Nucleus accumbens (tissue), 56 donors: ENCODE measurements at regions not wholly inside any gene's neighbourhood (a gene's known extent, or its start where the extent isn't known, plus 50 kb on each side); places are given as distances from the start of the nearest gene placed in this dataset.
A peak's percentile ranks its signal among the peaks of the same experiment; 100 is the strongest.

ENCODE experiments used
- DNase-seq, 56 donors: peaks; one replicate each; lab custom pipeline; 2025; lab: John Stamatoyannopoulos, UW

GRCh38 chr4:181416966-181417365 is 826.2 kb upstream of the TENM3 start:
- DNase-seq = no peak

DNA sequence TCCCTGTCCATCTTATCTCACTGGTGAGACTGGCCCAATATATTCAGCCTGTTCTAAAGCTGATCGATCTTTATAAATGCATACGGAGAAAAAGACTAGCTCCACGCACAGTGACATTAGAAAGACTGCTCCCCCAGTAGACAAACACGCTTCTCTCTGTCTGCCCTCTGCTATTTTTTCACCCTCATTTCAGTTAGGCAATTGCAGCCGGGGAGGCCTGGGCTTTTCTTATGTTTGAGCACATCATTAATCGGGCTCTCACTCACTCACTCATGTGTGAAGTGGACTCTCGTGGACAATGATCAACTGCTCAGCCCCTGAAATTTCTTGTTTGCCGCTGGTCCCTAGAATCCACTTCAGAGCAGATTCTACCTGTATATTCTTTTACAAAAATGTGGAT is 824.7 kb upstream of the TENM3 start:
- no peak for DNase-seq

DNA sequence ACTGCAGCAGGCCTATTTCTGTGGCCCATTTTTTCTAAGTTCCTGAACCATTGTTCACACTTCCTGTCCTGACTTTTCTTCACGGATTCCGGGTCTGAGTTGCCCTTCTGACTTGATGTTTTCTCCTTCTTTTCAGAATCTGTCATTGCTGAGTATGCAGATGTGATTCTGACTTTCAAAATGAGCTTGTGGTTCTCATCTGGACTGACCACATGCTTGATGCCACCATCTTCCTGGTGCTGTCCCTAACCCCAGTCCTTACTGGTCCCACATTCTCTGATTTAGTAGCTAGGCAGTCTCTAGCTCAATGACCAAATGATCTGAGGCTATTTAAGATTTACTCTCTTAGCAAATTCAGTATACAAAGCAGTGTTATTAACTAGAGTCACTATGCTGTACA is 822.3 kb upstream of the TENM3 start:
- no peak for DNase-seq

- no peak for DNase-seq
Observed at GRCh38 chr4:181424362-181425016, 818.7 kb upstream of the TENM3 start.

DNA sequence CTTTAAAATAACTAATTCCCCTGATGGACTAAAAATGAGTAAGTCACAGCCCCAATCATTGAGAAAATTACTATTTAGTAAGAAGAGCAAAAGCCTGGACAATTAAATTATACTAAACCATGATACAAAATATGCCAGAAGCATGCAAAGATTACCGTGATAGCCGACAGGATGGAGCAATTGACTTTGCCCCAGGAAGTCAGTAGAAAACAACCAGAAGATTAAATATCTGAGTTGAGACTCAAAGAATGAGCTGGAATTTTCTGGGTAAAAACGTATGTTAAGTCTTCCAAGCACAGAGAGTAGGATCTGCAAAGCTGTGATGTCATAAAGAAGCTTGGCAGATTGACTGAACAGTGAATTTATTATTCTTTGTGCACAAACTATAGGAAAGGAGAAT is 816.1 kb upstream of the TENM3 start:
- no peak for DNase-seq

DNA sequence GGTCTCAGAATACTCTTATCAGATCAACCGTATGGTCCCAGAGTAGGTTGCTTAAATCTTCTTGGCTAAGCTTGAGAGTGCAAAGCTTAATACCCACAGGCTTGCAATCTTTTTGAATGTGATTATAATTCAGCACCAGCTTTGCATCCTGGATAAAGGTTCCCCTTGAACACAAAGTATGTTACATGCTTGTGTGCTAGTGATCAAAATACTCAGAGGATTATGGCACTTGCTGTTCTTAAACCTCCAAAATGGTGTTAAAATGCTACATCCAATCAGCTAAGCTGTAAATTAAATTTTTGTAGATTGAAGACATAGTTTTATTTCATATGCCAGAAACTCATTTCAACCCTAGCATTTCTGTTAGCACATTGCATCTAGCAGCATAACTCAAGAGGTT is 812.2 kb upstream of the TENM3 start:
- no peak for DNase-seq

DNA sequence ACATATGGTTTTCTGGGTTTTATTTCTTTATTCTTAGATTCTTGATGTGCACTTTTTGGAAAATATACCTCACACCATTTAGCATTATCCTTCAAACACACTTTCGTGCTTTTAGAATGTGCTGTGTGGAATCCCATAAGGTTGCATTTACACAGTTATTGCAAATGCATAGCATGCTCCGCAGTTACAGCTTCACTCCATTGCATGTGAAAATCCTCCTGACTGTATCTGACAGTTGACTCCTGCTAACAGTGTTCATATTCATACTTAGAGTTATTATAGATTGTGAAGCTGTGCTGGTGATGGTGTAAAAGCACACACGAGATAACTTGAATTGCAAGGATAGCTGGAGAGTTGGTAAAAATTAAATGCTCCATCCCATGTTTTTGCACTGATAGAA is 811.5 kb upstream of the TENM3 start:
- no peak for DNase-seq

DNA sequence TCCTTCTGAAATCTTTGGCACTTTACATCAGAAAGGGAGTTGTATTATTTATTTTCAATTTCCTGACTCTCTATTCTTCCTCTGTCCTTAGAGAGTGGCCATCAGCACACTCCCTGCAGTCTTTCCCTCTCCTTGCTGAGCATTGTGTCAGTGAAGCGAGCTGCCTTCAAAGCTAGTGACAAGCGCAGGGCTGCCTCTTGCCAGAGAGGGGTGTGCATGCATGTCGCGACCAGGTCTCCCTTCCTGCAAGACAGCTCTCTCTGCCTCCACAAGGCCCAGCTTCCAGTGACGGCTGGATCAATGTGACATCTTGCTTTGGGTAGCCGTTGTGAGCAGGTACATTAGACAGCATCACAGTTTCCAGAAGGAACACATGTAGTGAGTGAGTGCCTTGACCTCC is 810.9 kb upstream of the TENM3 start:
- no peak for DNase-seq

- DNase-seq = no peak
Observed at GRCh38 chr4:181437895-181438294, 805.3 kb upstream of the TENM3 start.

- DNase-seq = no peak
Observed at GRCh38 chr4:181438641-181439040, 804.6 kb upstream of the TENM3 start.

DNA sequence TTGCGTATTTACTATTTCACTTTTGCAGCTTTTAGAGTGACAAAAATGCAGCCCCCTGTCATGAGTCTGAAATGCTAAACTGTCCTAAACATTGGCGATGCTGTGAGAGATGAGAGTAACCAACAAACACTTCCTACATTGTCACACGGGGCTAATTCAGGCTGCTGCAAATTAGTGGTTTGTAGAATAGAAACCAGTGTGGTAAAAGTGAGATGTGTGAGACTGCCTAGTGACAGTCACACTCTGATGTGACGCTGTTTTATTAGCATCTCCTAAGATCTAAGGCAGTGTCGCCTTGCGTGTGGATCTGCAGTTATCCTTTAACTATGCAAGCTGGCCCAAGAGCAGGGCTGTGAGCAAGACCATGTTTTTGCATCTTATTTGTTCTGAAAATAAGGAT is 800.2 kb upstream of the TENM3 start:
- DNase-seq = no peak

DNA sequence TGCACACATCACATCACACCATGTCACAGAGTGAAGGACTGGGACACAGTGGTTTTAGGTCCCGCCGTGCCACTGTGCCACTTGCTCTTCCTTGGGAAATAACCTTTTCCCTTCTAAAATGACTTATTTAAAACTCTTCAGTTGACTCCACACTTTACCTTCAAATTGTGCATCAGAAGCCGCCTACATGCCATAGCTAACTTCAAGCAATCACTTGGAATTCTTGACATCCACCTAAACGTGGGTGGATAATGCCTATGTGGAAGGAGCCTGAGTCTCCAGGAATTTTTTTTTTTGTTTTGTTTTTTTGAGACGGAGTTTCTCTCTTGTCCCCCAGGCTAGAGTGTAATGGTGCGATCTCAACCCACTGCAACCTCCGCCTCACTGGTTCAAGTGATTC is 777.4 kb upstream of the TENM3 start:
- peak in 4 of 56 donors; percentile 2 to 7 (median 4) for DNase-seq

GRCh38 chr4:181468451-181468850 is 774.8 kb upstream of the TENM3 start:
- no peak for DNase-seq

DNA sequence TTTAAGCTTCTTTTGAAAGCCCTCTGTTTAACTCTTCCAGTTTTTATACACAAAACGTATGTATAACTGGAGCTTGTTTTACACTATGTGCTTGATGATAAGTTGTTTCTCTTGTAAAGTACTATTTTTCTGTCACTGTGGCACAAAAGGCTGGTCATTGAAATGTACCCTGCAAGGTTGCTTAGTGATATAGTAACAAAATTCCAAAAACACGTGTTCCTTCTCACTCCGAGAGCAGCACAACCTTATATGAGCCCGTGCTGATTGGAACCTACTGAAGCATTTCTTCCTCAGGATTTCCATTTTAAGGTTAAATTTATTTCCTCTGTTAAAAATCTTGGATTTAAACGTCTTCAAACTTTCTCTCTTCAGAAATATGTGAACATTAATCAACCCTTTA is 772.9 kb upstream of the TENM3 start:
- no peak for DNase-seq

GRCh38 chr4:181475359-181475758 is 767.8 kb upstream of the TENM3 start:
- DNase-seq = no peak

DNA sequence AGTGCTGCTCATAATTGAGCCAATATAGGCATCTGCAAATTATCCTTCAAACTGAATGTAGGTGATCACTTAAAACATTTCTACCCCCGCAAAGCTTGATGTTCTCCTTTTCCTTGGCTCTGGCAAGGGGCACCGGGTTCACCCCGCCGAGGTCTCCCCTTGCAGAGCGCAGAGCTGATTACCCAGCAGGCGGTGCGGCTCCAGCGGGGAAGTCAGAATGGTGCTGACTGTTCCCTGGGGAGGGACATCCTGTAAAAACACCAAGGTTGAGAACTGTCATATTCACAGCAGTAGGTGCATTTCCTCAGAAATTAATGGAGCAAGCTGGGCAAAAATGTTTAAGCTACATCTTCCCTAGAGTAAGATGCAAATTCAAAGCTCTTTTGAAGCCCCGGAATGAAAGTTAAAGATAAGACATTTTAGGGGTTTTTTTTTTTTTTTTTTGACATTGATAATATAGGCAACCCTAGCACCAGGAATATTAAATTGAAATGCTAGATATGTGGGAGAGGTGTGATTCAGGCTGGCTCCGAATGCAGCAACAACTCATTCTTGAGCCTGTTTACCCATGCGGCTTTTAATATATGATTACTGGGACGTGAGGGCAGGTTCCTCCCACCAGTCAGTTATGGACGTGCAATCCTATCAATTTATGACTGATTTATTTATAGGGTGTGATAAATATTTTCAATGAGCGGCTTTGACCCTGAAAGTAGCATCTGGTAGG is 767.3 kb upstream of the TENM3 start:
- peak in 14 of 56 donors; percentile 1 to 48 (median 8) for DNase-seq

- no peak for DNase-seq
Observed at GRCh38 chr4:181476508-181476890, 766.7 kb upstream of the TENM3 start.

- DNase-seq = no peak
Observed at GRCh38 chr4:181477591-181477990, 765.6 kb upstream of the TENM3 start.

DNA sequence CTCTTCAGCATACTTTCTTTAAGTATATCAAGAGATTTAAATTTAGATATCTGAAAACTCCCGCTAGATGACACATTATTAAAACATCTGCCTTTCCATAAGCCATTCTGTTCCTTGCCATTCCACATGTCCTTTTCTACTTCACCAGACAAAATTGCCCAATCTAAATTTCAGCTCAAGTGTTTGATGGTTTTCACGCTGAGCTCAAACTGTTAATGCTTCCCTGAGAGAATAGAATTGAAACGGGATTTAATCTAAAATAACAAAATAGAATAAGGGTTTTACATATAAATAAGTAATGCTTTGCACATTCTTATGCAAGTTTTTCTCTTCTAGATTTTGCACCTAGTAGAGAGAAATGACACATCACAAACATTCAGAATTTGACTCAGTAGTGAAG is 764.5 kb upstream of the TENM3 start:
- no peak for DNase-seq

GRCh38 chr4:181479141-181479540 is 764.1 kb upstream of the TENM3 start:
- DNase-seq = no peak

- DNase-seq = no peak
Observed at GRCh38 chr4:181484396-181484795, 758.8 kb upstream of the TENM3 start.

GRCh38 chr4:181488926-181489325 is 754.3 kb upstream of the TENM3 start:
- peak in 10 of 56 donors; percentile 8 to 58 (median 22) for DNase-seq
